GM12892 (cell line): ENCODE measurements at regions not wholly inside any gene's neighbourhood (a gene's known extent, or its start where the extent isn't known, plus 50 kb on each side); places are given as distances from the start of the nearest gene placed in this dataset.

Experiments
- DNase-seq: peaks from one replicate; pipeline ENCODE4 v3.0.0; 2011; ENCODE audit not compliant: insufficient read length
- FAIRE-seq: peaks from 2 replicates; lab custom pipeline; 2011; peaks lifted over from hg19 to GRCh38; lab: Jason Lieb, UNC
- POLR2A ChIP-seq: IDR thresholded peaks from 2 replicates; pipeline ENCODE4 v1.6.1; 2011; ENCODE audit warnings: low read depth, low read length, control low read depth
- POLR2AphosphoS5 ChIP-seq: IDR thresholded peaks from 2 replicates; pipeline ENCODE4 v1.6.1; 2011; ENCODE audit warnings: low read depth, low read length, control low read depth
- TAF1 ChIP-seq: IDR thresholded peaks from 2 replicates; pipeline ENCODE4 v1.6.1; 2011; ENCODE audit warnings: low read depth, mild to moderate bottlenecking, control low read depth, low read length, borderline replicate concordance

DNA sequence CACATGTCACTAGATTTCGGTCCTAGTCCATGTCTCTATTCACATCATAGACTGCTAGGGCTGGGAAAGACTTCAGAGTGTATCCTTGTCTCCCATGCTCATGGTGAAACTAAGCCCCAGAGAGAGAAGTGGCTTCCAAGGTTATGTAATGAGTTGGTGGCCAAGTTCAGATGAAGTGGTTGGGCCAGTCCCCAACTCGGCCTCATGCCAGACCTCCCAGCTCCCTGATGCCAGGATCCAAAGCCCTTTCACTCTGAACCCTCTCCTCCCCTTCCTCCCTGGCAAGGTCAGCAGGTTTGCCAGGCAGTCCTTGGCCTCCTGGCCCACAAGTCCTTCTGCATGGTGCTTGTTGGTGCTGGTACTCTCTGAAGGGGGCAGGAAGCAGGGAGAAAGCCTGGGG, 189.7 kb downstream of the AXIN2 start:
- TF ChIP-seq POLR2A: no peak
- TF ChIP-seq POLR2AphosphoS5: no peak
- no peak for TF ChIP-seq TAF1
- FAIRE-seq (no peak), DNase-seq (no peak)

DNA sequence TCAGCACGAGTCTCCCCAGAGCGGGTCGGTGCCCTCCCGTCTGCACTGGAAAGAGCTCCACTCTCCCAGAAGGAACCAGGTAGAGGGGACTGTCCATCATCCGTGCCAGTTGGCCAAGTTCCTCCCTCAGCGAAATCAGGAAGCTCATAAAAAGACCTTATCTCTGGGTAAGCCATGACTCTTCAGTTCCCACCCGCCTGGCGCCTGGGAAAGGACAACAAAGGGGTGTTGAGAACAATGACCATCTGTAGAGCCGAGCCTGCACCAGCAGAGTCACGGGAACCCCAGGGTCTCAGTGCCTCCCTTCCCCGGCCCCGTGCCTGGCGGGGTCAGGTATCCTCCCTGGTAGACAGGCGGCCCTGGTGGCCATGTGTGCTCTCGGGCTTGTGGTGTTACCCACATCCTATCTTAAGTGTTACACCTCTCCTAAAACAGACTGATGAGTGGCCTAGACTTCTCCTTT, 190.7 kb downstream of the AXIN2 start:
- FAIRE-seq (no peak), DNase-seq (no peak)
- no peak for TF ChIP-seq POLR2AphosphoS5
- TF ChIP-seq TAF1: no peak
- no peak for TF ChIP-seq POLR2A

DNA sequence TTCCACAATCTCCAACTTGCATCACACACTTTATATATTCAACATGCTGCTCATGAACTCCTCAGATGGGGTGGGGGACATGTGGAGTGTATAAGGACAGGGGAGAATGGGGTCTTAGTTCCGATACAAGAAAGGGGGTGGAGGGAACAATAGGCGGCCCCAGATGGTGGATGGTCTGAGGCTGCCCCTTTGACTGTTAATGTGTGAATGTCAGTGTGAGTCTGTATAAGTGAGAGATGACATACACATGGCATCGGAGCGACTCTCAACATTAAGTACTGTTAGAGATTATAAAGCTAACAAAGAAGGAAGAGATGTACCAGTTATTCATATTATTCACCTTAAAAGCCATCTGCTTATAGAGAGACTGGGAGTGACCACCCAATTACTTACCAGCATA, 193.1 kb downstream of the AXIN2 start:
- no peak for TF ChIP-seq POLR2AphosphoS5
- TF ChIP-seq TAF1: no peak
- no peak for FAIRE-seq
- DNase-seq: no peak

DNA sequence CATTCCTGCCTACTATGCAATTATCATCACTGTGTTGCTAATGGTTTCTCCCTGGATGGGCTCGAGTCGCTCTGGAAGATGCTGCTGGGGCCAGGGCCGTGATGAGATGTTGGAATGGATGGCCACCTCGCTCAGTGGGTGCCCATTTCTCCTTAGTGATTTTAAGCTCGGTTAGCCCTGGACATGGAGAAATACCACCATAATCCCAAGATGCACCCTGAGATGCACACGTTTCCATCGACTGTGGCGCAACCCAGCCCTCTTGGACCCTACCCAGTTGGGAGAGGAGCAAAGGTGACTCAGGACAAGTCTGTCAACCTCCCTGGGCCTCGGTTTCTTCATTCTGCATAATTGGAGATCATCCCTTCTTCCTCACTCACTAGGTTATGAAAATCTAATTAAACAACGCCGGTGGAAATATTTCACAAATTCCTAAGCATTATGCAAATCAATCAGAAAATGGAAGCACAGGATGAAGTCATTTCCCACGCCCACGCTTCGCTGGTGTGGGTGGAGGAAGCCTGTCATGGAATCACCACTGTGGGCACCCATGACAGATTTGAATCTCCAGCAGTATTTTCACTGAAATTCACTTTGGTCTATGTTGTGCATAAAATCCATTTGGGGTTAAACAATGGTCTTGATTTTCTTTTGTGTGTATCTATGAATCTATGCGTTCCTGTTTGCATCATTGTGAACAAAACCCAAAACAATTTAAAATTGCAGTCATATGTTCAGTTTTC, 195.2 kb downstream of the AXIN2 start:
- DNase-seq (no peak), FAIRE-seq (no peak)

DNA sequence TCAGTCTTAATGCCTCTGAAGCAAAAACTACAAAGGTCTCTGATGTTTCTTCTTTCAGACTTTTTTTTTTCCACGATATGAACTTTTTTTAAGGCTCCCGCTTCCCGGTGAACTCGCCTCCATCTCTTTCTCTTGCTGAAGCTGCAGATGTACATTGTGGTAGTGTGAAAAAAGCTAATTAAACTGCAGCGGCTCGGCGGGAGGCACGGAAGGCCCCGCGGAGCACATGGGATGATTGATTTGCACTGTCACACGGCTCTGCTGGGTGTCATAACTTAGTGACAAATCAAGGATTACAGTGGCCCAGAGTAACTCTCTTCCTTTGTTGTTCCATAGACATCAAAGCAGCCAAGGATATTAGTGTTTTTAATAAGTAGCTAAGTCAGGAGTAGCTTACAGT, 196.3 kb downstream of the AXIN2 start:
- TF ChIP-seq TAF1 (no peak), POLR2AphosphoS5 (no peak), POLR2A (no peak)
- FAIRE-seq (no peak), DNase-seq (no peak)

More for the DNA sequence above, 195.2 kb downstream of the AXIN2 start:
- TF ChIP-seq POLR2A: no peak
- no peak for TF ChIP-seq TAF1
- no peak for TF ChIP-seq POLR2AphosphoS5

DNA sequence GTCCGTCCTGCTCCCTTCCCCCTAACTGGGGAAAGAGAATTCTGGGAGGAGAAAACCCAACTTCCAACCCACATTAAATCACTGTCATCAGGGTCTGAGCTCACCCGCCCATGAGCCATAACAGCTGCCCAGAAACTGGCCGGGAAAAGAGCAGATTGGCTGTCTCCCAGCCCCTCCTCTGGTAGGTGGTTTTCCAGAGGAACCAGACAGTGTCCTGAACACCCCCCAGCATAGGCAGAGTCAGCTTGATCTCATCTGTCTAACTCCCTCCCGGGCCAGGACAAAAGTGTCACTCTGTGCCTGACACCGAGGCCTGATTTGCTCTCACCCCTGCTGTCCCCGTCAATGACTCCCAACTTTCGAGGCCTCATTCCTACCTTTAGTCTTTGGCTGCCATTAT, 197.0 kb downstream of the AXIN2 start:
- no peak for FAIRE-seq
- TF ChIP-seq POLR2A (no peak), TAF1 (no peak), POLR2AphosphoS5 (no peak)
- DNase-seq: no peak

DNA sequence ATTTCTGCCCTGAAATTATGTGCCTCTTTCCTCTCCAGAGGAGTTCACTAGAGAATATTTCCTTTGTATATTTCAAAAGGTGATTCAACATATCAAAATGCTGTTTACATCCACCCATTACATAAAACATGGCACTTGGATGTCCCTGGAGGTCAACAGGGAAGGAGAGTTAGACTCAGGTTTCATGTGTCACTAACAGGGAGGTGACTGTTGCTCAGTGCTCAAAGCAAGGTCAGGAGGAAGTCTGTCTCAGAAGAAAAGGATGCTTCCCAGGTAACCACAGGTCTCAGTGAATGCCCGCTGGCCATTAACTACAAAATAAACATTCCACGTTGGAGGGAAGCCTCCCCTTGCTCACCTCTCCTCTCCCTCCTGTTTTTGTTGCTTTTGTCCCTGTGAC, 198.6 kb downstream of the AXIN2 start:
- FAIRE-seq (no peak), DNase-seq (no peak)
- TF ChIP-seq POLR2AphosphoS5 (no peak), POLR2A (no peak), TAF1 (no peak)

DNA sequence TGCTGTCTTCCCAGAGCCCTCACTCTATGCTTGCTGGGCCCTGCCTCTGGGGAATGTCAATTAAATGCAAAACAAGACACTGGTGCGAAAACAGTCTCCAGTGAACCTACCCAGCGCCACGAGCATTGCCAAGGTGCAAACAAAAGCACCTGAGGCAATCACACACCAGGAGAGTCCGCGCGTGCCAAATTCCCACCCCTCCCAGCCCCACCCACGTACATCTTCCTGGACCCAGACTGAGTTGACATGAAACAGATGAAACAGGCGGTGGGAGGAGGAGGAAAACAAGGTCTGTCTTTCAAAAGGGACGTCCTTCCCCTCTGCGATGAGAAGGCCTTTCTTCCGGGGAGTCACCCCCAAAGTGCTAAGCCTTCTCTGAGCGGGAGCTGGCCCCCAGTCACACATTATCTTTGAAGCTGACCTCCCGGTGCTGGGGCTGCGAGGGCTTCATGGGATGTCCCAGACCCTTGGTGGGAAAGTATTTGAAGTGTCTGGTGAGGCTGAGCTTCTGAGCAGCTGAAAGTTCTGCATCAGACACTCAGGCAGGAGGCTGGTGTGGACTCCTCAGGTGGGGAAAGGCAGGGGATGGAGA, 200.4 kb downstream of the AXIN2 start:
- no peak for FAIRE-seq
- no peak for TF ChIP-seq TAF1
- TF ChIP-seq POLR2A: no peak
- TF ChIP-seq POLR2AphosphoS5: no peak
- DNase-seq: no peak

DNA sequence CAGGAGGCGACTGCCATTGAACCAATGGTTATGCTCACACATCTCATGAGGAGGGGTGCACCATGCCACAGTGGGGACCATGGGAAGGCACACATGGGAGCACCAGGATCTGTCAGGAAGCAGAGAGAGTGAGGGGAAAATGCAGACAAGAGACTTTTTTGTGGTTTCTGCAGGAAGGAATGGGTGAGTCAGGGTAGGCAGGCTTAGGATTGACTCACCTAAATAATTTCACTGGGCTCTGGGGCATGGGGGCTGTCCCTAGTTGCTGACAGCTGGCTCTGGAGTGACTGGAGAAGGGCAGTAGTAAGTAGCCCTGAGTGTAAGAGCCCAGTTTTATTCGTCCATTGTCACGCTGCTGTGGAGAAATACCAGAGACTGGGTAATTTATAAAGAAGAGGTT, 202.4 kb downstream of the AXIN2 start:
- no peak for DNase-seq
- no peak for FAIRE-seq

DNA sequence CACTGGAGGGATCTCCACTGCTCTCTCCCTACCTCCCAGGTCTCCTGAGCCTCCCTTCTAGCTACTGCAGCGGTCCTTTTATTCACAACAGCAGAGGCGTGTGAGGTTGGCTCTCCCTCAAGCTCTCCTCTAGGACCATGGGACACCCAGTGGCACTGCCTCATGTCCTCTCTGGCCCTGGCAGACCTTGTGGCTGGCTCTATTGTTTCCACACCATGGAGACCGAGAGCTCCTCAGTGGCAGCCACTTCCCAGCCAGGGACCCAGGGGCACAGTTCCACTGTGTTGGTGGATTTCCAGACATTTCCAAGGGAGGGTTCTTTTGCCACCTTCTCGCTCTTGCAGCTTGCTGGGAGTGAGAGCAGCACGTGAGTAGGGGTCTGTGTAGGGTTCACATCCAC, 204.9 kb downstream of the AXIN2 start:
- FAIRE-seq (no peak), DNase-seq (no peak)
- TF ChIP-seq POLR2AphosphoS5 (no peak), POLR2A (no peak), TAF1 (no peak)

More for the DNA sequence above, 202.4 kb downstream of the AXIN2 start:
- TF ChIP-seq TAF1 (no peak), POLR2AphosphoS5 (no peak), POLR2A (no peak)

DNA sequence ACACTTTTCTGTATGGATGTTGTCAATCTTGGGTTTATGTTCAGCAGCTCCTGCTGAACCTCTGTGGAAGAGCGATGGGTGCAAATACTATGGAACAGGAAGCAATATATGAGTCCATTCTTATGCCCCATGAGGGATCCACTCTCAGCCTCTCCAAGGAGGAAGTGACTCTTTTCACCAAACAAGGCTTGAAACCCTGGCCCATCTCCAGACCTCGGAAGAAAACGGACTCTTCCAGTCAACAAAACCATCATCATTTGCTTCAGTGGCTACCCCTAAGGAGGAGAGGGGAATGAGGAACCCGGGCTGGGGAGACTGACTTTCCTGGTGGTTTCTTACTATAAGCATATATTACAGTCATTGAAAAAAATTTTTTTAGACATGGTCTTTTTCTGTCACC, 206.2 kb downstream of the AXIN2 start:
- TF ChIP-seq POLR2A (no peak), POLR2AphosphoS5 (no peak), TAF1 (no peak)
- FAIRE-seq (no peak), DNase-seq (no peak)

DNA sequence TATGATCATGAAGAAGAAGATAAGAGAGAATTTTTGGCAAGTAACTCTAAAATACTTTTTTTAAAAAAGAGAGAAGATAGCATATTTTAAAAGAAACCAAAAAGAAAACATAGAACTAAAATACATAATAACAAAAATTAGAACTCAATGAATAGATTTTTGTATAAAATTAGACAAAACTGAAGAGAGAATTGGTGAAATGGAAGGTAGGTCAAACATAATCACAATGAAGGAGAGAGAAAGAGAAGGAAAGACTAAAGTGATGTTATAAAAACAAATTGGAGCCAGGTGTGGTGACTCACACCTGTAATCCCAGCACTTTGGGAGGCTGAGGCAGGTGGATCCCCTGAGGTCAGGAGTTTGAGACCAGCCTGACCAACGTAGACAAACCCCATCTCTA, 211.5 kb downstream of the AXIN2 start:
- FAIRE-seq (no peak), DNase-seq (no peak)
- TF ChIP-seq POLR2AphosphoS5 (no peak), POLR2A (no peak), TAF1 (no peak)
